BE2C (cell line): ENCODE measurements at regions not wholly inside any gene's neighbourhood (a gene's known extent, or its start where the extent isn't known, plus 50 kb on each side); places are given as distances from the start of the nearest gene placed in this dataset.

Source experiments
- DNase-seq: peaks from one replicate; pipeline ENCODE4 v3.0.0-alpha.2; 2020
- H3K27me3 ChIP-seq: fragments of 250-450 bp; sonication (Bioruptor Pico); 2 replicates; pipeline ENCODE4 v1.5.1; 2020; ENCODE audit warnings: mild to moderate bottlenecking
- H3K36me3 ChIP-seq: fragments of 250-450 bp; sonication (Bioruptor Pico); 2 replicates; pipeline ENCODE4 v1.5.1; 2020; ENCODE audit warnings: mild to moderate bottlenecking
- H3K4me1 ChIP-seq: fragments of 250-450 bp; sonication (Bioruptor Pico); 2 replicates; pipeline ENCODE4 v1.5.1; 2020
- H3K4me3 ChIP-seq: 2 replicates; pipeline ENCODE4 v1.5.1; 2011; ENCODE audit warnings: low read depth, low read length
- H3K9me3 ChIP-seq: fragments of 250-450 bp; sonication (Bioruptor Pico); 2 replicates; pipeline ENCODE4 v1.5.1; 2020
- TF ChIP-seq, protein P1 (sequence below): IDR thresholded peaks from 2 replicates; pipeline ENCODE4 v1.5.1; 2012; ENCODE audit warnings: mild to moderate bottlenecking, low read depth, low read length

- TF ChIP-seq, protein P1, sequence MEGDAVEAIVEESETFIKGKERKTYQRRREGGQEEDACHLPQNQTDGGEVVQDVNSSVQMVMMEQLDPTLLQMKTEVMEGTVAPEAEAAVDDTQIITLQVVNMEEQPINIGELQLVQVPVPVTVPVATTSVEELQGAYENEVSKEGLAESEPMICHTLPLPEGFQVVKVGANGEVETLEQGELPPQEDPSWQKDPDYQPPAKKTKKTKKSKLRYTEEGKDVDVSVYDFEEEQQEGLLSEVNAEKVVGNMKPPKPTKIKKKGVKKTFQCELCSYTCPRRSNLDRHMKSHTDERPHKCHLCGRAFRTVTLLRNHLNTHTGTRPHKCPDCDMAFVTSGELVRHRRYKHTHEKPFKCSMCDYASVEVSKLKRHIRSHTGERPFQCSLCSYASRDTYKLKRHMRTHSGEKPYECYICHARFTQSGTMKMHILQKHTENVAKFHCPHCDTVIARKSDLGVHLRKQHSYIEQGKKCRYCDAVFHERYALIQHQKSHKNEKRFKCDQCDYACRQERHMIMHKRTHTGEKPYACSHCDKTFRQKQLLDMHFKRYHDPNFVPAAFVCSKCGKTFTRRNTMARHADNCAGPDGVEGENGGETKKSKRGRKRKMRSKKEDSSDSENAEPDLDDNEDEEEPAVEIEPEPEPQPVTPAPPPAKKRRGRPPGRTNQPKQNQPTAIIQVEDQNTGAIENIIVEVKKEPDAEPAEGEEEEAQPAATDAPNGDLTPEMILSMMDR = no peak
- DNase-seq = no peak
- no peaks in the 10 kb centered on the region for H3K27me3 ChIP-seq
- H3K4me3 ChIP-seq = no peak overlapping the region
- H3K9me3 ChIP-seq = no peaks in the 10 kb centered on the region
- H3K4me1 ChIP-seq = peaks cover 22% of the 10 kb centered on the region
- H3K36me3 ChIP-seq = no peaks in the 10 kb centered on the region
These were observed 389.7 kb downstream of the RASEF start for GRCh38 chr9:82673201-82673600.

- TF ChIP-seq, protein P1 = no peak
- Histone ChIP-seq H3K9me3 (no peaks in the 10 kb centered on the region), H3K4me1 (peaks cover 15% of the 10 kb centered on the region), H3K27me3 (no peaks in the 10 kb centered on the region), H3K4me3 (no peak overlapping the region), H3K36me3 (no peaks in the 10 kb centered on the region)
- no peak for DNase-seq
These were observed 389.0 kb downstream of the RASEF start for GRCh38 chr9:82673919-82674318.

- H3K27me3 ChIP-seq = no peaks in the 10 kb centered on the region
- no peak for DNase-seq
- H3K4me3 ChIP-seq = no peak overlapping the region
- H3K4me1 ChIP-seq = peaks cover 17% of the 10 kb centered on the region
- H3K9me3 ChIP-seq = no peaks in the 10 kb centered on the region
- H3K36me3 ChIP-seq = no peaks in the 10 kb centered on the region
- TF ChIP-seq, protein P1 = peak; percentile 16; the same call in 1 of the 2 replicates
These were observed 387.8 kb downstream of the RASEF start for GRCh38 chr9:82675102-82675501.

DNA sequence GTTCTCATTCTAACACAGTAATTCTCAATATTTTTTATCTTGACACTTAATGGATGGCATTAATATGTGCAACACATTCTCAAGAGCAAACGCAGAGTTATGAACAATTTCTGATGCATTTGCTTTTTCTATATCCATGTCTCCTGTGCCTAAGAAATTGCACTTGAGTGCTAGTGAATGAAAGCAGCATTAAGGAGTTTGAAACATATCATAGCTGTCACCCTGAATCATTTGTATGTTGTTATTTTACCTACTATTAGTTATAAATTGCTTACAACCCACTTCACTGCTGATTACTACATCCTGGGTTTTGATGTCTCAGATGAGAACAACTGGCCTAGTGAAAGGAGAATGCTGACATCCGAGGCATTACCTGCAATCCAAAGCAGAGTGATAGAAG lies 387.3 kb downstream of the RASEF start:
- TF ChIP-seq, protein P1 = no peak
- no peak for DNase-seq
- Histone ChIP-seq H3K9me3 (no peaks in the 10 kb centered on the region), H3K36me3 (no peaks in the 10 kb centered on the region), H3K4me3 (no peak overlapping the region), H3K4me1 (peaks cover 16% of the 10 kb centered on the region), H3K27me3 (no peaks in the 10 kb centered on the region)

GRCh38 chr9:82677086-82677485 lies 385.9 kb downstream of the RASEF start:
- TF ChIP-seq, protein P1 = no peak
- no peak for DNase-seq
- no peak overlapping the region for H3K4me3 ChIP-seq
- H3K27me3 ChIP-seq = no peaks in the 10 kb centered on the region
- H3K9me3 ChIP-seq = no peaks in the 10 kb centered on the region
- H3K4me1 ChIP-seq = peaks cover 13% of the 10 kb centered on the region
- no peaks in the 10 kb centered on the region for H3K36me3 ChIP-seq

- no peak for DNase-seq
- H3K4me3 ChIP-seq = no peak overlapping the region
- peaks cover 13% of the 10 kb centered on the region for H3K4me1 ChIP-seq
- no peaks in the 10 kb centered on the region for H3K27me3 ChIP-seq
- no peaks in the 10 kb centered on the region for H3K36me3 ChIP-seq
- TF ChIP-seq, protein P1 = peak; percentile 27
- H3K9me3 ChIP-seq = no peaks in the 10 kb centered on the region
These were observed 383.5 kb downstream of the RASEF start for GRCh38 chr9:82679472-82679871.
